ENCODE measurements at regions not wholly inside any gene's neighbourhood (a gene's known extent, or its start where the extent isn't known, plus 50 kb on each side); places are given as distances from the start of the nearest gene placed in this dataset.

GRCh38 chr14:85075694-85076476 is 454.1 kb upstream of the FLRT2 start:
- TF ChIP-seq POLR2AphosphoS5 (IDR thresholded peaks at IDR 0.05; ENCODE audit: low read depth, low read length) = no peak
- TF ChIP-seq REST (IDR thresholded peaks at IDR 0.05; ENCODE audit: insufficient read depth in 1 of 2, low read depth in 2 of 2, low read length in 2 of 2) = no peak
